GM12878 (cell line): ENCODE measurements at regions not wholly inside any gene's neighbourhood (a gene's known extent, or its start where the extent isn't known, plus 50 kb on each side); places are given as distances from the start of the nearest gene placed in this dataset.

Experiments
- EP300 ChIP-seq, 2 experiments: fragments of 150-350 bp in 1 of 2; IDR thresholded peaks; 2 replicates each; pipeline ENCODE4 v1.6.1; 2011 to 2012; ENCODE audit warnings: low read depth in 2 of 2, low read length in 2 of 2, borderline replicate concordance in 1 of 2, improper control_type of control experiment in 1 of 2, inconsistent platforms in 1 of 2; ENCODE audit not compliant: control insufficient read depth in 1 of 2
- ESRRA ChIP-seq: IDR thresholded peaks from 2 replicates; pipeline ENCODE4 v1.6.1; 2012; ENCODE audit warnings: mild to moderate bottlenecking, low read length, improper control_type of control experiment
- FOXM1 ChIP-seq: IDR thresholded peaks from 2 replicates; pipeline ENCODE4 v1.6.1; 2012; ENCODE audit warnings: low read depth, mild to moderate bottlenecking, inconsistent platforms, low read length, moderate library complexity
- HDAC2 ChIP-seq: fragments of 200-600 bp; sonication (generic); IDR thresholded peaks from 2 replicates; pipeline ENCODE4 v1.6.1; 2017
- HDAC6 ChIP-seq: fragments of 200-600 bp; sonication (generic); IDR thresholded peaks from one replicate; pipeline ENCODE4 v1.8.0; 2017; ENCODE audit warnings: antibody characterized with exemption; ENCODE audit not compliant: unreplicated experiment
- MYC ChIP-seq: IDR thresholded peaks from 2 replicates; pipeline ENCODE4 v1.6.1; 2011; ENCODE audit warnings: mild to moderate bottlenecking, low read length, moderate library complexity, inconsistent platforms; ENCODE audit not compliant: insufficient read depth, insufficient replicate concordance, insufficient read length, severe bottlenecking
- SMAD1 ChIP-seq: fragments of 450-650 bp; IDR thresholded peaks from 2 replicates; pipeline ENCODE4 v1.6.1; 2018; ENCODE audit warnings: mild to moderate bottlenecking, low read depth; ENCODE audit not compliant: partially characterized antibody
- ZNF217 ChIP-seq: fragments of 450-650 bp; IDR thresholded peaks from 2 replicates; pipeline ENCODE4 v1.6.1; 2017; ENCODE audit warnings: antibody characterized with exemption, mild to moderate bottlenecking
- ZNF384 ChIP-seq: IDR thresholded peaks from 2 replicates; pipeline ENCODE4 v1.6.1; 2012; ENCODE audit warnings: low read depth, mild to moderate bottlenecking, low read length, improper control_type of control experiment, borderline replicate concordance
- TF ChIP-seq, protein P1 (sequence below): IDR thresholded peaks from 2 replicates; pipeline ENCODE4 v1.6.1; 2012; ENCODE audit warnings: low read length, inconsistent platforms
- TF ChIP-seq, protein P2 (sequence below), 3 experiments: IDR thresholded peaks in 2 of 3; conservative IDR thresholded peaks in 1 of 3; 2 replicates each; pipeline ENCODE4 v1.5.1; 2011; ENCODE audit warnings: low read depth in 3 of 3, low read length in 3 of 3, mild to moderate bottlenecking in 3 of 3, control low read depth in 2 of 3, moderate library complexity in 2 of 3, inconsistent platforms in 1 of 3, mixed read lengths in 1 of 3; ENCODE audit not compliant: control insufficient read depth in 2 of 3, insufficient read depth in 1 of 3; ENCODE audit errors: extremely low read depth in 1 of 3
- TF ChIP-seq, protein P3 (sequence below): fragments of 450-650 bp; IDR thresholded peaks from 2 replicates; pipeline ENCODE4 v1.6.1; 2017; ENCODE audit warnings: mild to moderate bottlenecking, moderate library complexity

DNA sequence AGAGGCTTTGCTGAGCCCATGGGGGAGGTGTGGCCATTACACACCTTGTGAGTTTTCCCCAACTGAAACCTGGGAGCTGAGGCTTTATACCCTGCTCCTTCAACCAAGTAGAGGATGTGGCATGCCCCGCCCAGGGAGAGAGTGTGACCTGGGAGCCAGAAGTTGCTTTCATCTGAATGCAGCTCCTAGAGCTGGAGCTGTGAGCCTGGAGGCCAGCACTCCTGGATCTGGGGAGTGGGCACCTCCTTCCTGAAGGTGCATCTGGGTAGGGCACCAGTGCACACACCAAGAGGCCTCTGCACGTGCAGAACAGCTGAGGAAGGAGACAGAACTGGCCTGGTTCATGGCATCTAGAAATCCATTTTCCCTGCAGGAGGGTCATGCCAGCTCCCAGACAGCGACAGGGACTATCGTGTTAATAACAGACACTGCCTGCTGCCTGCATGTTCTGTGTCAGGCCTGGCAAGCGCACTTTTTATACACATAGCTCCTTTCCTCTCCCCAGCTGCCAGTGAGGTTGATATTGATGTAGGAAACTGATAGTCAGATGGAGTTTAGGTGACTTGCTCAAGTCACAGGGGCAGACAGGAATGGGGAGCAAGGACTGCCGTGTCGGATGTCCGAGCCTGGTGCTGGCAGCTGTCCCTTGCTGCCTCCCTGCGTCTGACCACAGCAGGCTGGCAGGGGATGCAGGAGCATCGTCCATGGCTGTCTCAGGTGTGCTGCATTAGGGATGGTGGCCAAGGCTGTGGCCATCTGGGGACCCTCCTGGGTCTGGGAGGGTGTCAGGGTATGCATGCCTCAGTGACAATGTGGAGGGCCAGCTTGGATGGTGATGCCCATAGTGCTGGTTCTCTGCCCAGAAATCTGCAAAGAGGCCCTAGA is 189.9 kb upstream of the CXCL12 start:
- TF ChIP-seq ZNF217 (no peak), MYC (no peak), FOXM1 (no peak), HDAC2 (no peak), HDAC6 (no peak), ZNF384 (no peak), EP300 (IDR thresholded peaks at IDR 0.05; ENCODE audit: borderline replicate concordance in 1 of 2, control insufficient read depth in 1 of 2, low read depth in 2 of 2, low read length in 2 of 2) (no peak), ESRRA (no peak), SMAD1 (no peak)
- TF ChIP-seq, protein P1, sequence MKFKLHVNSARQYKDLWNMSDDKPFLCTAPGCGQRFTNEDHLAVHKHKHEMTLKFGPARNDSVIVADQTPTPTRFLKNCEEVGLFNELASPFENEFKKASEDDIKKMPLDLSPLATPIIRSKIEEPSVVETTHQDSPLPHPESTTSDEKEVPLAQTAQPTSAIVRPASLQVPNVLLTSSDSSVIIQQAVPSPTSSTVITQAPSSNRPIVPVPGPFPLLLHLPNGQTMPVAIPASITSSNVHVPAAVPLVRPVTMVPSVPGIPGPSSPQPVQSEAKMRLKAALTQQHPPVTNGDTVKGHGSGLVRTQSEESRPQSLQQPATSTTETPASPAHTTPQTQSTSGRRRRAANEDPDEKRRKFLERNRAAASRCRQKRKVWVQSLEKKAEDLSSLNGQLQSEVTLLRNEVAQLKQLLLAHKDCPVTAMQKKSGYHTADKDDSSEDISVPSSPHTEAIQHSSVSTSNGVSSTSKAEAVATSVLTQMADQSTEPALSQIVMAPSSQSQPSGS: no peak
- TF ChIP-seq, protein P2, sequence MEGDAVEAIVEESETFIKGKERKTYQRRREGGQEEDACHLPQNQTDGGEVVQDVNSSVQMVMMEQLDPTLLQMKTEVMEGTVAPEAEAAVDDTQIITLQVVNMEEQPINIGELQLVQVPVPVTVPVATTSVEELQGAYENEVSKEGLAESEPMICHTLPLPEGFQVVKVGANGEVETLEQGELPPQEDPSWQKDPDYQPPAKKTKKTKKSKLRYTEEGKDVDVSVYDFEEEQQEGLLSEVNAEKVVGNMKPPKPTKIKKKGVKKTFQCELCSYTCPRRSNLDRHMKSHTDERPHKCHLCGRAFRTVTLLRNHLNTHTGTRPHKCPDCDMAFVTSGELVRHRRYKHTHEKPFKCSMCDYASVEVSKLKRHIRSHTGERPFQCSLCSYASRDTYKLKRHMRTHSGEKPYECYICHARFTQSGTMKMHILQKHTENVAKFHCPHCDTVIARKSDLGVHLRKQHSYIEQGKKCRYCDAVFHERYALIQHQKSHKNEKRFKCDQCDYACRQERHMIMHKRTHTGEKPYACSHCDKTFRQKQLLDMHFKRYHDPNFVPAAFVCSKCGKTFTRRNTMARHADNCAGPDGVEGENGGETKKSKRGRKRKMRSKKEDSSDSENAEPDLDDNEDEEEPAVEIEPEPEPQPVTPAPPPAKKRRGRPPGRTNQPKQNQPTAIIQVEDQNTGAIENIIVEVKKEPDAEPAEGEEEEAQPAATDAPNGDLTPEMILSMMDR (IDR thresholded peaks at IDR 0.05 in 2 of 3, conservative IDR thresholded peaks at IDR 0.05 in 1 of 3; ENCODE audit: control insufficient read depth in 2 of 3, extremely low read depth in 1 of 3, insufficient read depth in 1 of 3, low read depth in 3 of 3, low read length in 3 of 3): no peak
- TF ChIP-seq, protein P3, sequence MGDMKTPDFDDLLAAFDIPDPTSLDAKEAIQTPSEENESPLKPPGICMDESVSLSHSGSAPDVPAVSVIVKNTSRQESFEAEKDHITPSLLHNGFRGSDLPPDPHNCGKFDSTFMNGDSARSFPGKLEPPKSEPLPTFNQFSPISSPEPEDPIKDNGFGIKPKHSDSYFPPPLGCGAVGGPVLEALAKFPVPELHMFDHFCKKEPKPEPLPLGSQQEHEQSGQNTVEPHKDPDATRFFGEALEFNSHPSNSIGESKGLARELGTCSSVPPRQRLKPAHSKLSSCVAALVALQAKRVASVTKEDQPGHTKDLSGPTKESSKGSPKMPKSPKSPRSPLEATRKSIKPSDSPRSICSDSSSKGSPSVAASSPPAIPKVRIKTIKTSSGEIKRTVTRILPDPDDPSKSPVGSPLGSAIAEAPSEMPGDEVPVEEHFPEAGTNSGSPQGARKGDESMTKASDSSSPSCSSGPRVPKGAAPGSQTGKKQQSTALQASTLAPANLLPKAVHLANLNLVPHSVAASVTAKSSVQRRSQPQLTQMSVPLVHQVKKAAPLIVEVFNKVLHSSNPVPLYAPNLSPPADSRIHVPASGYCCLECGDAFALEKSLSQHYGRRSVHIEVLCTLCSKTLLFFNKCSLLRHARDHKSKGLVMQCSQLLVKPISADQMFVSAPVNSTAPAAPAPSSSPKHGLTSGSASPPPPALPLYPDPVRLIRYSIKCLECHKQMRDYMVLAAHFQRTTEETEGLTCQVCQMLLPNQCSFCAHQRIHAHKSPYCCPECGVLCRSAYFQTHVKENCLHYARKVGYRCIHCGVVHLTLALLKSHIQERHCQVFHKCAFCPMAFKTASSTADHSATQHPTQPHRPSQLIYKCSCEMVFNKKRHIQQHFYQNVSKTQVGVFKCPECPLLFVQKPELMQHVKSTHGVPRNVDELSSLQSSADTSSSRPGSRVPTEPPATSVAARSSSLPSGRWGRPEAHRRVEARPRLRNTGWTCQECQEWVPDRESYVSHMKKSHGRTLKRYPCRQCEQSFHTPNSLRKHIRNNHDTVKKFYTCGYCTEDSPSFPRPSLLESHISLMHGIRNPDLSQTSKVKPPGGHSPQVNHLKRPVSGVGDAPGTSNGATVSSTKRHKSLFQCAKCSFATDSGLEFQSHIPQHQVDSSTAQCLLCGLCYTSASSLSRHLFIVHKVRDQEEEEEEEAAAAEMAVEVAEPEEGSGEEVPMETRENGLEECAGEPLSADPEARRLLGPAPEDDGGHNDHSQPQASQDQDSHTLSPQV: no peak
